Activated effector memory CD4-positive, alpha-beta T cell treated with anti-CD3 and anti-CD28 coated beads, Interleukin-2, amount 50 U/mL, for 16 hours (primary cell): ENCODE measurements at regions not wholly inside any gene's neighbourhood (a gene's known extent, or its start where the extent isn't known, plus 50 kb on each side); places are given as distances from the start of the nearest gene placed in this dataset.
A peak's percentile ranks its signal among the peaks of the same experiment; 100 is the strongest.

Experiments
- DNase-seq: peaks from one replicate; pipeline ENCODE4 v3.0.0-alpha.2; 2020

DNA sequence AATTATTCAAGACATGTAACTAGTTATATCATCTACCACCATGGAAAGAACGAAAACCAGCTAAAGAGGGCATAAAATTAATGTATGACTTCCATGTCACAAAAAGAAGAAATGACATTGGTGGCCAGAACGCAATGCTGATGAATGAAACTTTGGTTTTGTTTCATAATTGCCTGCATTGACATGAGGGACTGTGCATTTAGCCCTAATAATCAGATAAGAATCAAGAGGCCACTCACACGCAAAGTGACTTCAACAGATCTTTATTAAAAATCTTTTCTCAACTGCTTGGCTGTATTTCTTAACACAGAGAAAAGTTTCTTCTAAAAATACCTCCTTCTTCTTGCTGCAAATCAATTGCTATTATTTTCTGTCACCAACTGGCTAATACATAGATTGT is 184.7 kb upstream of the RUNX1 start:
- DNase-seq = no peak

DNA sequence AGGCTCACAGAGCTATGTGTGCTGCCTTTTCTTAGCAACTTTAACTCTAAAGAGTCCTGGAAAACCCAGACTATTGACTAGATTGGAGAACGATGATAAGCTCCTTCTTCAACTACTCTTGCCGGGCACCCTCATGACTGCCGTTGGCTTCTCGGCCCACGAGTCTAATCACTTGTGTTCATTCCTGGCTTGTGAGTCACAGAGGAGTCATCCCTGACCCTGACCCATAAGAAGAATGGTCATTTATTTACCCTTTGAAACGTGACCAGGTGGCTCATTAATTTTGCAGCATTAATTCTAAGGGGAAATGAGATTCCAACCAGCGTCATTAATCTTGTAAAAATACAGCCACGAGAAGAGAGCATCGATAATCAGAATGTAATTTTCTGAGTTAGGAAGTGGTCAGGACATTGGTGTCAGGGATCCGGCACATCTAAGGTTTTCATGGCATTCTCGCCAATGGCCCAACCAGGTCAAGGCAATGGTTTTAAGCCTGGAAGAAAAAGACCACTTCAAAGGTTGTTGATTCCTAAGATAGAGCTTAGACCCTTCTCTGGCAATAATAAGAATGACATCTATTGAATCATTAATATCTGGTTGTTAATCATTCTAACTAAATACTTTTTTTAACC is 183.6 kb upstream of the RUNX1 start:
- no peak for DNase-seq

DNA sequence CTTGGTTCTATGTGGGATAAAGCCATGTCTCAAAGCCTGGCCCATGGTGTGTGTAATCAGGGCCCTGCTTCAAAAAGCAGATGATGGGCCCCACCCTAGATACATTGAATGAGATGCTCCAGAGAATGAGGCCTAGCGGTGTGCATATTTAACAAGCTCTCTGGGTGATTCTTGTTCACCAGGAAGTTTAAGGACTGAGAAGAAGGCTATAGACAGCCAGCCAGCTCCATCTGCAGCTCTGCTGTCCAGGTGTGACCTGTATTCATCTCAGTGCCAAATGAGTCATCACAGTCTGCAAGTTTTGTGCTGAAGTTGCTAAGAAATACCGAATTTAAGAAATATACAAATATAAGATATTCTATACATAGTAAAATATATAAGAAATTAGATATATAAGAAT is 182.0 kb upstream of the RUNX1 start:
- DNase-seq = no peak

DNA sequence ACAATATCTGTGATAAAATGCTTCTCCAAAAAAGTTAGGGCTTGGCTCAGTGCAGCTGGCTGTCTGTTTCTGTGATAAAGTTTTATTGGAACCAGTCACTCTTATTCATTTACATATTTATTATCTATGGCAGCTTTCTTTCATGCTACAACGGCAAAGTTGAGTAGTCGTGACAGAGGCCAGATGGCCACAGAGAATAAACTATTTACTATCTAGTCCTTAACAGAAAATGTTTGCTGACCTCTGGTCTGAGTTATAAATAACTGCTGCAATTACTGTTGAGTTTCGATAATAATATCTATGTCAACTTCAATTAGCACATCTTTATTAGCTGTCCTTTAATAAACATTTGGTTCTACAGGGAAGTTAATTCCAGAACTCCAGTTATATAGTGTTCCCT is 180.2 kb upstream of the RUNX1 start:
- DNase-seq = no peak

DNA sequence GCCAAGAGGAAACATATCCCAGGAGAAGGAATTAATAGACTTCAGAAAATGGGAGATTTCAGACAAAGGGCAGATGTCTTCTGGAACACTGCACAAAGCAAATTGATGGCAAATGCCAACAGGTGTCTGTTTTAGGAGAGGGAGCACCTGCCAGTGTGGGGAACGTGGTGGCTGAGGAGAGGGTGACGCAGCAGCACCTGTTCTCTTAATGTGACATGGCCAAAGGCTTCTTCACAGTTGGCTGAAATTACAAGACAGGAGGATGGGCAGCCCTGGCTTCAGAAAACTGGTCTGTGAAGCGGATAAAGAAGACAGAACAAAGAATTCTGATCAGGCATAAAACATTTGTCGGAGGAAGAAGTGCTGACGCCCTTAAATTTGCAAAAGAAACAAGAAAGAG is 178.7 kb upstream of the RUNX1 start:
- DNase-seq = no peak

DNA sequence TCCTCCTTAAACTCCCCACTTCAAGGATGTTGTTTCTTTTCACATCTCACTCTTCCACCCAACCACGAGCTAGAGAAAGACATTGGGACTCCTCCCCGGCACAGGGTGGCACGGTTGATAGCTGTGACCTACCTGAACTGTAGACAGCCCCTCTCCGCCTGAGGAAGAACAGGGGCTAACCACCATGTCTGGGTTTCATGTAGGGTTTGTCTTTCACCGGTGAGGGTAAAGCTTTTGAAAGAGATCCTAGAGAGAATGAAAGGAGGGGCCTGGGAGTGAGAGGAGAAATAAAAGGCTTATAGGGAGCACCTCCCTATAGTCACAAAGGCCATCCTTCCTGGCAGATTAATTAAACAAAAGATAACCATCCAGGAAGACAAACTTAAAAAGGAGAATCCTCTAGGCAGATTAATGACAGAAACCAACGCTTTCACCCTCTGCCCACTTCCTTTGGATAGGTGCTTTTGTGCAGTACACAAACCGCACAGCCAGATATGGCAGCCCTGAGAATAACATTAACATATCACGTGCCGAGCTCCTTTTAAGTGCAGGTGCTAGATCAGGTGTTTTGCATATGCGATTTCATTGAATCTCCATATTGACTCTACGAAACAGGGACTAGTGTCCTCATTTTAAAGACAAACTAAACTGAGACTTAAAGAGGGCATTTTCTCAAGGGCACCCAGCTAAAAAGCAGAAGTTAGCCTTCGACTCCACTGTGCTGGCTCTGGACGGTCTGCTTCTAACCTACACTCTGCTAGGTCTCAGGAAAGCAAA is 178.1 kb upstream of the RUNX1 start:
- DNase-seq = peak; percentile 75

DNA sequence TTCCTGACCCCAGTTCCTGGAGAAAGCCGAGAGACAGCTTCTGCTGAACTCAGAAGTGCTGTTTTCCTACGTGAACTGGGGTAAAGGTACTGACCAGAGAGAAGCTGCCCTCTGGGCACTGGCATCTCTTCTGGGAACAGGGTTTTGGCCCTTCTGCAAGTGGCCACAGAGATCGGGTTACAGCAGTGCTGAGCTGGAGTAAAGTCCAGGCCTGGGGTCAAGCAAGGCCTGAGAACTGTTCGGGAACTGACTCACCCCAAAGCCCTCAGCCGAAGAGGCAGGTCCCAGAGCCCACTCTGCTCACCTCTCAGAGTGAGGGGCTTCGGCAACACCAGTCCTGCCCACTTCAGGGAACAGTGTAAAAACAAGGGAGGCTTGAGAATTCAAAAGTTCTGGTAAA is 177.2 kb upstream of the RUNX1 start:
- no peak for DNase-seq

DNA sequence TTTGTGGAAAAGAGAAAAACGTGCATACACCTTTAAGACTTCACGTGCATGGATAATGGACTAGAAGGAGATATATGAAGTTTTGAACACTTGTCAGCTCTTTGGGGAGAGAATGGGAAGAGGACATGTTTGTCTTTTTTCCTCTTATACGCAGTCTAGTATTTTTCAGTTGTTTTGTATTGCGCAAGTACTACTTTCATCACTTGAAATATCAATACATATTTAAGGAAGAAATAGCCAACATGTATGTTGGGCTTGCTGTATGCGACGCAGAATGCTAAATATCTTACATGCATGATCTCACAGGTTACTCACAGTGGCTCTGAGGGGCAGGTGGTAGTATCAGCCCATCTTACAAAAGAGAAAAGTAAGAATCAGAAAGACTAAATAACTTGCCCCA is 176.5 kb upstream of the RUNX1 start:
- DNase-seq = no peak

DNA sequence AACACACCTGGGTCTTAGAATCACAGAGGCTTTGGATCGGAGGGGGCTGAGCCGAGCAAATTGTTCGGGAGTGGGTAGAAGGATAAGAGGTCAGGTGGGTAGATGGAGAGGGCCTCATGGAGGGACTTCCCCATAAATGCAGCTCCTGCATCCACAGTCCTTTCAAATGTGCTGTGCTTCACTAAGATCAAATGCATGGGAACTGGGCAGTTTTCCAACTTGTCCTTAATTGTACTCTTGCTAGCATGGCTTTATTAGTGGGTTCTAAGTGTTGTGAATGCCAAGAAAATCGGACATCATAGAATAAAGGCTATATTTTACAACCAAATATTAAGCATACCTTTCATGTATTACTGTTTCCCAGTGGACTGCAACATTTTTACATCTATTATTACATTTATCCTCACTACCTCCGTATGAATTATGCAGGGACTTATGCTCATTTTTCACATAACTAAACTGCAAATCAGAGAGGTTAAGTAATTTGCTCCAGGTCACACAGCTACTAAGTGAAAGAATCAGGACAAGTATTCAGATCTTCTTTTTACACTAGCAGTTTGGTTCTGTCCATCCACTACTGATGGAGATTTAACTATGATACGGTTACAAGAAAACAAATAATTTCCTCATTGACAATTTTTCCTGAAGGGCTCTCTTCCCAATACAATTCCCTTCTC is 174.5 kb upstream of the RUNX1 start:
- no peak for DNase-seq

DNA sequence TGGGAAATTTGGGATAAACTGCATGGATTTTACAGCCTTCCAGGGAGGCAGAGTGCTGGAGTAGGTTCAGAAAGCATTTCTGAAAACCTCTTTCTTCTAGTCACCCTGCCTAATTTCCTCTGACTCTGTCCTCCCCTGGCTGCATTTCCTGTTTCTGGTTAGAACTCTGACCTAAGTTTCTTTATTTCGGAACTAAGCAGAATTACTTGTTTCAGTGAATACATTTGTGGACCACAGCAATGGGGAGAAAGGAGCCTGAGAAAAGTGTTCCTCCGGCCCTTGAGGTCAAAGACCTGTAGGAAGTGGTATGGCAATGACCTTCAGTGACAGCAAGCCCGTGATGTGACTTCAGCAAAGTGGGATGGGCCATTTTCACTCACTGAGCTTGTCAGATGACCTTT is 173.4 kb upstream of the RUNX1 start:
- no peak for DNase-seq

DNA sequence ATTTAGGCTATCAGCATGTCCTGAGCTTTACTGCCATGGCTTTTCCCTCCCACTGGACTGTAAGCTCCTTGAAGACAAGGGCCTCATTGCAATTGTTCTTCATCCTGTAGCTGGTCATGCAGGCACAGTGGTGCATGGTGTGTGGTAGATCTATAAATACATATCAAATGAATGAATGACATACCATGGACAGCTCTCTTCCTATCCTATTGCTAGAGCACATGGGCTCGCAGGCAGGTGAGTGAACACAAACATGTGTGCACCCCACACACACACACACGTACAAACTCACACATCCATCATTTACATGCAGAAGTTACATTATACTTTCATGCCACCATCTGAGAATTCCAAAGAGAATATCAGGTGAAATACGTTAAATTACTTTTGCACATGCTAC is 172.9 kb upstream of the RUNX1 start:
- no peak for DNase-seq

DNA sequence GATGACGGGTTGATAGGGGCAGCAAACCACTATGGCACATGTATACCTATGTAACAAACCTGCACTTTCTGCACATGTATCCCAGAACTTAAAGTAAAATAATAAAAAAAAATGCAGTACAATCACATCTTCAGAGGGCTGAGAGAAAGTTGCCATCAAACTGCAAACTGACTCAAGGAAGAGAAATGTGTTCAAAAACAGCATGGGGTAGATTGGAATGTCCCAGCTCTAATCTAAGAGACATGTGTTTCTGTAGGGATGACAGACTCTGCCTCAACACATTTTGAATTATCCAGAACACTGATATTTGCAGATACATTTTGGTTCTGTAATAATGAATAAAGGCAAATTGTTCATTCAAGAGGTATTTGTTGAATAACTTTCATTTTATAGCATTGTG is 171.2 kb upstream of the RUNX1 start:
- DNase-seq = no peak

DNA sequence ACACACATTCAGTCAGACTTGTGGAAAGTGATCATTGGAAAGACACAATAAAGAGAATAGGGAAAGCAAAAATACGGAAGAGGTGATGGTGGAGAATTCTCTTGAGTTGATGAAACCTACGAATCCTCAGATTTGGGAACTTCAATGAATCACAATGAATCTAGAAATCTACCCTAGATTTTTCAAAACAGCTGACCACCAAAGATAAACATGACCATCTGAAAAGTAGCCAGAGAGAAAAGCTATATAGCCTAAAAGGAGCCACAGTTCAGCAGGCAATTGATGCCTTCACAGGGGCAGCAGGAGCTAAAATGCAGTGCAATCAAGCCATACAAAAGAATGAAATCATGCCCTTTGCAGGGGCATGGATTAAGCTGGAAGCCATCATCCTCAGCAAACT is 170.6 kb upstream of the RUNX1 start:
- DNase-seq = no peak

DNA sequence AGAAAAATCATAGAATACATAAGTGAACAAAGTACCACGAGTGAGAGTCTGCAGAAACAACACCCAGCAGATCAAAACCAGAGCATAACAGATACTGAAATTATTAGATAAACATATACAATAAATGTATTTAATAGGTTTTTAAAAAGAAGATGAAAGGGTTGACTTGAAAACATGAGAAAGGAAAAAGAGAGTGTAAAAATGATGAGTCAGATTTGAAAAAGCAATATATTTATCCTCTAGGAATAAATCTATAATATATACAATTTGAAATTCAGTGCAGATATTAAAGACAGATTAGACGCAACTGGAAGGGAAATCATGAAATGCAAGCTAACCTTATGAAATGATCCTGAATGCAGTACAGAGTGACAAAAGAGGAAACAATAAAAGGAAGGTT is 170.2 kb upstream of the RUNX1 start:
- no peak for DNase-seq

DNA sequence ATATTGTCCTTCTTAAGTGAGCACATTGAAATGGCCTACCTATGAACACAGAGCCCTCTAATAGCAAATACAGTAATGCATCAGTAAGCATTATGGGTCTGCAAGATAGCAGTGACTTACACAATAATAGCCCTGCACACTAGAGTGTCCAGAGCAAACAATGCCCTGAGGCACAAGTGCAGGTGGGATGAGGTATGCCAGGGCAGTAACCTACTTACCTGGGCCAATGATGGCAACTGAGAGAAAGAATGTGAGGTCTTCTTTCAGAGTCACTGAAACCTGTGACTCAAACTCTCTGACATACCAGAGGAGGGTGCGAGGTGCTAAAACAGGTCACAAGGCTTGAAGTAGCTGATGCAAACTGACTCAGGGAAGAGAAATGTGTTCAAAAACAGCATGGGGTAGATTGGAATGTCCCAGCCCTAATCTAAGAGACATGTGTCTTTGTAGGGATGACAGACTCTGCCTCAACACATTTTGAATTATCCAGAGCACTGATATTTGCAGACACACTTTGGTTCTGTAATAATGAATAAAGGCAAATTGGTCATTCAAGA is 168.5 kb upstream of the RUNX1 start:
- DNase-seq = no peak

DNA sequence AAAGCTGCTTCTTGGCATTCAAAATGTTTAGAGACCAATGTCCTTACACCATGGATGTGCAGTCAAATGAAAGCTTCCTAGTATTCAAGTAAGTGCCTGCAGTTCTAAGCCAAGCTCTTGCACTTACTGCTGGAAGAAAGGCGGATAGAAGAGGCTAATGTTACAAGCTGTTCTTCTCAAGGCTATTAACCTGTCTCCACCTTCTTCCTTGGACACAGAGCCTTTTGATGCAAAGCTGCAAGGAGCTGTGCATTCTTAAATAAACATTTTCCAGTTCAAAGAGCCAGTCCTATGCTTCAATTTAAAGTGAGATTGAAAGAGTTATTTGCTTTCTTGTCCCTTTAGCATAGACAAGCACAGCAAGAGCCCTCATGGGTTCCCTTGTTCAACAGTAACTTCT is 167.9 kb upstream of the RUNX1 start:
- no peak for DNase-seq

DNA sequence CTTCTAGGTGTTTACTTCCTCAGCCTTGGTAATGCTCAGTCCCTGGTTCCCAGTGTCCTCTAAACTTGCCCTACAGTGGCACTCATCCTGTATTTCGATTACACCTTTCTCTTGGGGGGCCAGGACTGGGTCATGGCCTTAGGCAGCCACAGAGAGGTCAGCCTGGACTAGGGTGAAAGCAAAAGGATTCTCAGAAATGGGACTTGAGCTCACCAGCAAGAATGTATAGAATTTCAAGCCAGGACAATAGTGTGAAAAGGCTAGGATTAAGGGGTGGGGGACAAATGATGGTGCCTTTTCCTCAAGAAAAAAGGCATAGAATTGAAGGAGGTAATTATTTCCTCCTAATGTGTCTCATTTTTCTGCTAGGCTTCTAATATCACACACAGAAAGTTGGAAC is 166.8 kb upstream of the RUNX1 start:
- no peak for DNase-seq

DNA sequence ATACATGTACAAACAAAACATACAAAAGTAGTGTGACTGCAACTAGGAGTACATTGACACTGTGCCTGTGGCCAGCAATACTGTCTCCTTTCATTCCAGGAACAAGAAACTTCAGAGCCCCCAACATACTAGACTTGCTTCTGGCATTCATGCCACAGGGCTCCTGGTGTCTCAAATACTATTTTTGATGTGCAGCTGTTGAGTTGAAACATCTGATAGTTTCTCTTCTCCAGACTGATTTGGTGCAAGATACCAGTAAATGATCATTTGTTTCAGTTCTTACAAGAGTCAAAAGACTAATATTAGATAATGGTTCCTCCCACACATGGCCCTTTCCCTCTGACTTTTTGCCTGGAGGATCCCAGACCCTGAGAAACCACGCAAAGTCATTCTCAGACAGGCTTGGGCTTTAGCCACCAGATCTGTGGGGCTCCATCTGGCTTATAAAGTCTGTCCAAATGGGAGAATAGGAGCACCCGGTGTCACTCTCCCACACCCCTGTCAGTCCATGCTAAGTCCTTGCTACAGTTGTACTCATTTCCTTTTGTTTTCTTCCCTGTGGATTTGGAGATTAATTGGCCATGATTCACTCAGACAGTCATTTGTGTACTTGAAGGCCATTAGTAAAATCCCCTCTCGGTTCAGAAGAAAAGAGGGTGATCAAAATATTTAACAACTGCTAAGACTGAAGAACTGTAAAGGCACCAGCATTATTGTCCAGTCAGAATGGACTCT is 163.5 kb upstream of the RUNX1 start:
- DNase-seq = no peak

DNA sequence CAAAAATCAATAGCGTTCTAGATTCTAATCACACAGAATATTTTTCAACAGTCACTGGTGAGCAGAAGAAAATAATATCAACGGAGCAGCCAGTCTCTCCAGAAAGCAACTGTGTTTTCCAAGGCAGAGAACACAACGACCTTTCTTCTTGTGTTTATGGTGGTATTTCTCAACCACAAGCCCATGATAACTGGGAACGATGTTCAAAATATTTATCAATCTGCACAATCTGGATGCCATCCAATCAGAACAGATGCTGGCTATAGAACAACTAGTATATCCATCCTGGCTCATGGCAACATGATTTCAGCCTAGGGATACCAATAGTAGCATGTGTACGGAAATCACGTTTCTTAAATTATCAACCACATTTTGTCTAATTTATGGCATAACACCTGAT is 162.7 kb upstream of the RUNX1 start:
- no peak for DNase-seq

DNA sequence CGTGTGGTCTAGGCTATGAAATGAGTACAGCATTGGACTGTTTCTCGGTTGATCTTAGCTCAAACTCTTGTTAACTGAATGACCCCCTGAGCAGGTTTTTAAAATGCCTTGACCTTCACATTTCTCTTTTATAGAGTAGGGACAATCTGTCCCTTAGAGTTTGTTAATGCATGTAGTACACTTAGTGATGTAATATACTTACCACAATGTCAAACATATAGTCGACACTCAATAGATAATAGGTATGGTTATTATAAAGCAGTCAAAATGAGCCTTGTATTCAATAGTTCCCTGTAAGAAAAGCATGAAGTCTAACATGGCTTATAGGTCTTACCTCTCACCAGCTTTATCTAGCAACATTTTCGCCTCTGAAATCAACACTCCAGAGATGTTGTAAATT is 161.0 kb upstream of the RUNX1 start:
- no peak for DNase-seq

DNA sequence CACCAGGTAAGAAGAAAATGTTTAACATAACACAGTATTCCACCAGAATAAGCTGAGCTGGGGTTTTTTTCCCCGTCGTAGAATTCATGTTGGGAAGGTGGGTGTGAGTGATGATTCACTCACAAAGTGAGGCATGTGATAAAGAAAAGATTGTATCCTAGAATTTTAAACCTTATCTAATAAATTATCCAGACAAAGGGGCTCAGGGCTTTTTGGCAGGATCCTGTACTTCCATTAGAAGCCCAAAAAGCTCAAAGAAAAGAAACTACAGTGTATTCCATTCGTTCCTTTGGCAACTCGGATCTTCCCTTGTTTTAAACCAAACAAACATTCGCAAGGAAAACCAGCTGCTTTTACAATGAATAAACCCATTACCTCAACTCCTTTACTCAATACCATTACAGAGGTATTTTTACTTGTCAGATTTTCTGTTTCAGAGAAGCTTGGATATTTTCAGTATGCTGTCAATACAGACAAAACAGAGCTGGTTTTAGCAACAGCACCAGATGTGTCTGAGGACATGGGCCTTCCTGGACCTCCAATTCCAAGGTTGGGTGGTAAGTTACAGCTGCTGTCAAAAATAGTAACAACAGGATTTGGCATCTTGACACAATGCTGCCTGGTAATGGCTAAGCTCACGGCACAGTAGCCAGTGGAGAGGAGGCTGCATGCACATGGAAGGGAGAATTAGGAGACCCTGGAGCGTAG is 159.9 kb upstream of the RUNX1 start:
- no peak for DNase-seq

DNA sequence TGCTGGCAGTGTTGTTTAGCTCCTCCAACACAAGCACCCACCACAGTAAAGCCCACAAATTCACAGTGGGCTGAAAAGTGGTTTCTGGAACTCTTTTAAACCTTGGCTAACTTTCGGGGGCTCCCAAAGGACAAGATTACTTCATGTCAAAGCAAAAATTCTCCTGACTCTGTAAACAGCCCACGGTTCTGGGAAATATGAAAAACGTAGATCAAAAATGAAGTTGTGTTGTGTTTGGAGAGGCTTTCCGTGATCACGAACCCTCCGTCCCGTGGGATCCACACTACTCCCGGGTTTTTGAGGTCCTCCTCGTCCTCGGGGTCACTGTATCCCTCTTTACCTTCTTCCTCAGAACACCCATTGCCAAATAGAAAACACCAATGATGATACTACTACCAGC is 159.0 kb upstream of the RUNX1 start:
- no peak for DNase-seq

DNA sequence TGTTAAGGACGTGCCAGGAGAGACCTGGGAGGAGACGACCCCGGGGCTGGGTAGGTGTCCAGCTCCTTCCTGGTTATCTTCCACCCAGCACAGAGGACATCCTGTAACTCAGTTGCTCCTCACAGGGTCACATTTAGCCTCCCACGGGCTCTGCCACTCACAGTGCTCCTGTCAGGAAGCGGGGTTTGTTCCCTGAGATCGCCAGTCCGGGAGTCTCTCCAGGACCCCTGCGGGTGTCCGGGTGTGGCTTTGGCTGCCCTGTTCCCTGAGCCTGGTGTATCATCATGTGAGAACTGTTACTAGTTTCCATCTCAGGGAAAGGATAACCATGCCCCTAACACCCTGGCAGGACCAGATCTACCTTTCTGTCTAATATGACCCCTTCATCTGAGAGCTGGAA is 158.2 kb upstream of the RUNX1 start:
- DNase-seq = no peak
